ENCODE measurements at regions not wholly inside any gene's neighbourhood (a gene's known extent, or its start where the extent isn't known, plus 50 kb on each side); places are given as distances from the start of the nearest gene placed in this dataset.

- Mint-ChIP-seq H3K27ac (no peak overlapping the region), H3K4me3 (no peak overlapping the region), H3K4me1 (ENCODE audit: low read depth) (no peaks in the 10 kb centered on the region), H3K36me3 (ENCODE audit: low read depth) (no peaks in the 10 kb centered on the region), H3K27me3 (ENCODE audit: low read depth) (peaks cover 6% of the 10 kb centered on the region), H3K9me3 (ENCODE audit: insufficient read depth) (no peaks in the 10 kb centered on the region)
- CTCF ChIA-PET: no interaction called here
- DNase-seq (no peak), ATAC-seq (no peak)
- POLR2A ChIA-PET: no interaction called here
Observed at GRCh38 chr18:2263303-2263890, 307.9 kb downstream of the METTL4 start.

- DNase-seq: no peak
- H3K4me1 Mint-ChIP-seq (ENCODE audit: low read depth): no peaks in the 10 kb centered on the region
- no peak for ATAC-seq
- ChIA-PET CTCF (no interaction called here), POLR2A (no interaction called here)
- no peak overlapping the region for H3K4me3 Mint-ChIP-seq
- H3K36me3 Mint-ChIP-seq (ENCODE audit: low read depth): no peaks in the 10 kb centered on the region
- no peaks in the 10 kb centered on the region for H3K9me3 Mint-ChIP-seq (ENCODE audit: insufficient read depth)
- H3K27me3 Mint-ChIP-seq (ENCODE audit: low read depth): no peaks in the 10 kb centered on the region
- no peak overlapping the region for H3K27ac Mint-ChIP-seq
Observed at GRCh38 chr18:2274613-2275012, 296.7 kb downstream of the METTL4 start.

GRCh38 chr18:2281086-2281485, 290.2 kb downstream of the METTL4 start:
- DNase-seq (no peak), ATAC-seq (no peak)
- POLR2A ChIA-PET: no interaction called here
- CTCF ChIA-PET: no interaction called here
- H3K27ac Mint-ChIP-seq: no peak overlapping the region
- no peaks in the 10 kb centered on the region for H3K27me3 Mint-ChIP-seq (ENCODE audit: low read depth)
- H3K36me3 Mint-ChIP-seq (ENCODE audit: low read depth): no peaks in the 10 kb centered on the region
- no peaks in the 10 kb centered on the region for H3K9me3 Mint-ChIP-seq (ENCODE audit: insufficient read depth)
- H3K4me3 Mint-ChIP-seq: no peak overlapping the region
- no peaks in the 10 kb centered on the region for H3K4me1 Mint-ChIP-seq (ENCODE audit: low read depth)

- no peak for ATAC-seq
- H3K9me3 Mint-ChIP-seq (ENCODE audit: insufficient read depth): no peaks in the 10 kb centered on the region
- POLR2A ChIA-PET: no interaction called here
- CTCF ChIA-PET: no interaction called here
- H3K27ac Mint-ChIP-seq: no peak overlapping the region
- no peak overlapping the region for H3K4me3 Mint-ChIP-seq
- DNase-seq: no peak
- no peaks in the 10 kb centered on the region for H3K4me1 Mint-ChIP-seq (ENCODE audit: low read depth)
- no peaks in the 10 kb centered on the region for H3K27me3 Mint-ChIP-seq (ENCODE audit: low read depth)
- no peaks in the 10 kb centered on the region for H3K36me3 Mint-ChIP-seq (ENCODE audit: low read depth)
Observed at GRCh38 chr18:2281523-2282199, 289.6 kb downstream of the METTL4 start.

- no peak for ATAC-seq
- H3K4me3 Mint-ChIP-seq: no peak overlapping the region
Observed at GRCh38 chr18:2293109-2293839, 278.0 kb downstream of the METTL4 start.

DNA sequence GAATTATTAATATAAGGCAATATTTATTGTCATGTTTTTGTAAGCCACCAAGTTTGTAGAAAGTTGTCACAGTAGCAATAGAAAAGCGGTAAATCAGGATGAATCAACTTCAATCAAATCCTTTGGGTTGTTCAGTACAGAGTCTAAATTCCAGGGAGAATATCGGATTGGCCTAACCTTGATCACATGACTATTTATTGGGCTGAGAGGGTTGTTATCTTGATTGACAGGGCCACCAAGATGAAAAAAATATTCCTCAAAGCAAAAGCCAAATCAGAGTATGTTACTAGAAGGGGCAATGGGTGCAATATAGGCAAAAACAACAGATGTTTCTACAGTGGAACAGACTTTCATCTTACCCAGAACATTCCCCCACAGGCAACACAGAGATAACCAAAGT, 270.0 kb downstream of the METTL4 start:
- ChIA-PET CTCF (no interaction called here), POLR2A (no interaction called here)
- DNase-seq (no peak), ATAC-seq (no peak)
- no peaks in the 10 kb centered on the region for H3K36me3 Mint-ChIP-seq (ENCODE audit: low read depth)
- H3K27me3 Mint-ChIP-seq (ENCODE audit: low read depth): peaks cover 13% of the 10 kb centered on the region
- H3K4me1 Mint-ChIP-seq (ENCODE audit: low read depth): no peaks in the 10 kb centered on the region
- no peaks in the 10 kb centered on the region for H3K9me3 Mint-ChIP-seq (ENCODE audit: insufficient read depth)
- H3K27ac Mint-ChIP-seq: no peak overlapping the region
- H3K4me3 Mint-ChIP-seq: no peak overlapping the region

More at GRCh38 chr18:2293109-2293839, 278.0 kb downstream of the METTL4 start:
- DNase-seq: no peak
- H3K4me1 Mint-ChIP-seq (ENCODE audit: low read depth): no peaks in the 10 kb centered on the region
- ChIA-PET POLR2A (no interaction called here), CTCF (interaction anchor here (1.2 kb wide), 1 partner anchor 11 kb away, joined by 3 read pairs; no protein-coding TSS in a partner anchor)
- H3K9me3 Mint-ChIP-seq (ENCODE audit: insufficient read depth): no peaks in the 10 kb centered on the region
- no peak overlapping the region for H3K27ac Mint-ChIP-seq
- H3K27me3 Mint-ChIP-seq (ENCODE audit: low read depth): no peaks in the 10 kb centered on the region
- H3K36me3 Mint-ChIP-seq (ENCODE audit: low read depth): no peaks in the 10 kb centered on the region

- no peaks in the 10 kb centered on the region for H3K9me3 Mint-ChIP-seq (ENCODE audit: insufficient read depth)
- no peak overlapping the region for H3K27ac Mint-ChIP-seq
- ChIA-PET POLR2A (no interaction called here), CTCF (no interaction called here)
- ATAC-seq (no peak), DNase-seq (no peak)
- no peaks in the 10 kb centered on the region for H3K36me3 Mint-ChIP-seq (ENCODE audit: low read depth)
- H3K4me1 Mint-ChIP-seq (ENCODE audit: low read depth): no peaks in the 10 kb centered on the region
- H3K27me3 Mint-ChIP-seq (ENCODE audit: low read depth): peaks cover 14% of the 10 kb centered on the region
- no peak overlapping the region for H3K4me3 Mint-ChIP-seq
Observed at GRCh38 chr18:2302012-2302411, 269.3 kb downstream of the METTL4 start.

- ChIA-PET CTCF (no interaction called here), POLR2A (no interaction called here)
- ATAC-seq (no peak), DNase-seq (no peak)
- Mint-ChIP-seq H3K4me3 (no peak overlapping the region), H3K27ac (no peak overlapping the region), H3K27me3 (ENCODE audit: low read depth) (peaks cover 15% of the 10 kb centered on the region), H3K9me3 (ENCODE audit: insufficient read depth) (no peaks in the 10 kb centered on the region), H3K4me1 (ENCODE audit: low read depth) (no peaks in the 10 kb centered on the region), H3K36me3 (ENCODE audit: low read depth) (no peaks in the 10 kb centered on the region)
Observed at GRCh38 chr18:2302628-2303516, 268.4 kb downstream of the METTL4 start.

DNA sequence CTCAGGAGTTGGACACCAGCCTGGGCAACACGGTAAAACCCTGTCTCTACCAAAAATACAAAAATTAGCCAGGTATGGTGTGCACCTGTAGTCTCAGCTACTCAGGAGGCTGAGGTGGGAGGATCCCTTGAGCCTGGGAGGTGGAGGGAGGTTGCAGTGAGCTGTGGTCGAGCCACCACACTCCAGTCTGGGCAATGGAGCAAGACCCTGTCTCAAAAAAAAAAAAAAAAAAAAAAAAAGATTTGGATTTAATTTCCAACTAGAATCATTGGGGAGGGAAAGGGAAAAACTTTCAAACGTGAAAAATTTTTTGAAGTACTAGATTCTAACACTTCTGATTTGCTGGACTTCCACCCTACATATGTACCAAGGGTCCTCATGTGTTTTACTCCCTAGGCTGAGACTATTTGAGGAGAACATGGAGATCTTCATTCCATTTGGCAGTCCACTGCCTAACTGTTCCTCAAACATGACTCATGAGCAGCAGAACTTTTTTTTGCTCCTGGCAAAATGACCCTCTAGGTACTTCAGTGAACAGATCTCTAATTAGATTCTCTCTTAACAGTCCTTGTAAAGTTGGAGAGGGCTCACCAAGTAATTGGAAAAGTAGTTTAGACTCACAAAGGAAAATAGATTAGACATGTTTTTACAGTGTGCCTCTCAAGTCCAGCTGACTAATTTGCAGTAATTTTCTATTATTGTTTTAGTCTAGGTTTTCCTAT, 267.6 kb downstream of the METTL4 start:
- Mint-ChIP-seq H3K4me1 (ENCODE audit: low read depth) (no peaks in the 10 kb centered on the region), H3K36me3 (ENCODE audit: low read depth) (no peaks in the 10 kb centered on the region), H3K9me3 (ENCODE audit: insufficient read depth) (no peaks in the 10 kb centered on the region), H3K27ac (no peak overlapping the region), H3K4me3 (no peak overlapping the region), H3K27me3 (ENCODE audit: low read depth) (peaks cover 15% of the 10 kb centered on the region)
- CTCF ChIA-PET: no interaction called here
- POLR2A ChIA-PET: no interaction called here
- DNase-seq (no peak), ATAC-seq (no peak)

GRCh38 chr18:2304378-2305175, 266.7 kb downstream of the METTL4 start:
- no peak overlapping the region for H3K4me3 Mint-ChIP-seq
- ChIA-PET CTCF (no interaction called here), POLR2A (no interaction called here)
- H3K9me3 Mint-ChIP-seq (ENCODE audit: insufficient read depth): no peaks in the 10 kb centered on the region
- no peak overlapping the region for H3K27ac Mint-ChIP-seq
- H3K36me3 Mint-ChIP-seq (ENCODE audit: low read depth): no peaks in the 10 kb centered on the region
- DNase-seq: no peak
- no peaks in the 10 kb centered on the region for H3K4me1 Mint-ChIP-seq (ENCODE audit: low read depth)
- peaks cover 15% of the 10 kb centered on the region for H3K27me3 Mint-ChIP-seq (ENCODE audit: low read depth)
- ATAC-seq: no peak

DNA sequence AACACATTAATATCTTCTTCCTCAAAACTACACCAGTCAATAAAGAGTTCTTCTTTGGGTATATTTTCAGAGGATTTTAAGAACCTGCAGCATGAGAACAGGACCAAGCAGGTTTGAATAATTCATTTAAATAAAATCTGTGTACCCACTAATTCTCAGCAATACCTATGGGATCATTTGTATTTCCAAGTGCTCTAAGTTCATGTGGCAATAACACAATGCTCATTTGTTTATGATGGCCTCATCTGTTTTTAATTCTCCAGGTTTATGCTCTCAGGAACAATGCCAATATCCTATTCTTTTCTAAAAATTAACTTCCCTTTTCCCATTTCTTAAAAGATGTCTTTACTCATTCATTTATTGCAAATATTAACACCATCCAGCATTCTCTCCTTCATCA, 264.7 kb downstream of the METTL4 start:
- H3K27ac Mint-ChIP-seq: no peak overlapping the region
- H3K4me1 Mint-ChIP-seq (ENCODE audit: low read depth): no peaks in the 10 kb centered on the region
- CTCF ChIA-PET: interaction anchor here (0.5 kb wide), 1 partner anchor 19 kb away, joined by 3 read pairs; no protein-coding TSS in a partner anchor
- no peaks in the 10 kb centered on the region for H3K9me3 Mint-ChIP-seq (ENCODE audit: insufficient read depth)
- DNase-seq (no peak), ATAC-seq (no peak)
- no peak overlapping the region for H3K4me3 Mint-ChIP-seq
- POLR2A ChIA-PET: no interaction called here
- H3K36me3 Mint-ChIP-seq (ENCODE audit: low read depth): no peaks in the 10 kb centered on the region
- peaks cover 15% of the 10 kb centered on the region for H3K27me3 Mint-ChIP-seq (ENCODE audit: low read depth)

All from activated CD8-positive, alpha-beta T cell treated with anti-CD3 and anti-CD28 coated beads, Interleukin-2, amount 10 ng/mL, durations not matched to agents 7 days and 5 days (primary cell).